ENCODE measurements at regions not wholly inside any gene's neighbourhood (a gene's known extent, or its start where the extent isn't known, plus 50 kb on each side); places are given as distances from the start of the nearest gene placed in this dataset.
"Not testable (repeated sequence)": the region's sequence is repeated elsewhere in the genome, so short reads cannot be mapped to it uniquely, and the experiment has no call there.

DNA sequence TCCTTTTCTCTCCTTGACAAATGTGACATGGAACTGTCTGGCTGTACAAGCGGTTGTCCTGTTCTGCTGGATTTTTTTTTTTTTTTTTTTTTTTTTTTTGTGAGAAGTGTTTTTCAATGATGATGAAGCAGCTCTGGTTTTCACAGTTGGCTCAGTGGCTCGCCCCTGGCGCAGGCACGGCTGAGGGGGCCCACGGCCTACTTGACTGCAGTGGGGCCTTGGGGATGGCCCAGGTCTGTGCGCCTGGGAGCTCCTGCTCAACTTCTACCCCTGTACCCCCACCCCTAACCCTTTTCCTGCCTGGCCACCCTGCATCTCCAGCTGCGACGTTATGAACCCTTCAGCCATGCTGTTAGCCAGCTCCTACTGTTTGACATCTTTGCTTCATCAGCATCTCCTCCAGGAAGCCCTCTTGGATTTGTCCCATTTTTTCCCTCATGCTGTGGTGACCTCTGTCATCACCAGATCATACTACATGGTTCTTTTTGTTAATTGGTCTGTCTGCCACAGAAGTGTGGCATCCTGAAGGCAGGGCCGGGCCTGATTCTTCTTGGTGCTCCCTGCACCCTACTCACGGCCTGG is 167.9 kb downstream of the INHBB start:
- TF ChIP-seq EZH2 (IDR thresholded peaks at IDR 0.05; ENCODE audit: low read length, missing control alignments): no peak
- TF ChIP-seq, protein P1, sequence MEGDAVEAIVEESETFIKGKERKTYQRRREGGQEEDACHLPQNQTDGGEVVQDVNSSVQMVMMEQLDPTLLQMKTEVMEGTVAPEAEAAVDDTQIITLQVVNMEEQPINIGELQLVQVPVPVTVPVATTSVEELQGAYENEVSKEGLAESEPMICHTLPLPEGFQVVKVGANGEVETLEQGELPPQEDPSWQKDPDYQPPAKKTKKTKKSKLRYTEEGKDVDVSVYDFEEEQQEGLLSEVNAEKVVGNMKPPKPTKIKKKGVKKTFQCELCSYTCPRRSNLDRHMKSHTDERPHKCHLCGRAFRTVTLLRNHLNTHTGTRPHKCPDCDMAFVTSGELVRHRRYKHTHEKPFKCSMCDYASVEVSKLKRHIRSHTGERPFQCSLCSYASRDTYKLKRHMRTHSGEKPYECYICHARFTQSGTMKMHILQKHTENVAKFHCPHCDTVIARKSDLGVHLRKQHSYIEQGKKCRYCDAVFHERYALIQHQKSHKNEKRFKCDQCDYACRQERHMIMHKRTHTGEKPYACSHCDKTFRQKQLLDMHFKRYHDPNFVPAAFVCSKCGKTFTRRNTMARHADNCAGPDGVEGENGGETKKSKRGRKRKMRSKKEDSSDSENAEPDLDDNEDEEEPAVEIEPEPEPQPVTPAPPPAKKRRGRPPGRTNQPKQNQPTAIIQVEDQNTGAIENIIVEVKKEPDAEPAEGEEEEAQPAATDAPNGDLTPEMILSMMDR (conservative IDR thresholded peaks at IDR 0.05 in 1 of 2, IDR thresholded peaks at IDR 0.05 in 1 of 2; ENCODE audit: low read depth in 1 of 2, low read length in 2 of 2): no peak
- Histone ChIP-seq H3K4me2 (ENCODE audit: extremely low read depth, insufficient read depth, low read length) (no peak overlapping the region), H3K79me2 (ENCODE audit: control insufficient read depth, insufficient read depth, low read length) (no peaks in the 10 kb centered on the region), H3K4me3 (replicated peaks in 1 of 4; ENCODE audit: control extremely low read depth in 1 of 4, insufficient read depth in 1 of 4, low read depth in 3 of 4, low read length in 4 of 4) (no peak overlapping the region), H2AFZ (ENCODE audit: low read length) (no peak overlapping the region), H3K36me3 (ENCODE audit: control insufficient read depth, insufficient read depth, low read length) (no peaks in the 10 kb centered on the region), H4K20me1 (ENCODE audit: control insufficient read depth, extremely low read depth, insufficient read depth, low read length) (no peaks in the 10 kb centered on the region), H3K9ac (ENCODE audit: insufficient read depth, low read length) (no peak overlapping the region), H3K4me1 (ENCODE audit: control insufficient read depth, extremely low read depth, insufficient read depth, low read length) (no peaks in the 10 kb centered on the region), H3K27me3 (ENCODE audit: control insufficient read depth, insufficient read depth, low read length) (peaks cover 18% of the 10 kb centered on the region), H3K27ac (ENCODE audit: insufficient read depth, low read length) (no peak overlapping the region), H3K9me3 (ENCODE audit: control insufficient read depth, insufficient read depth, low read depth, low read length) (no peaks in the 10 kb centered on the region)
- no peak for DNase-seq (ENCODE audit: low read depth in 2 of 2)

DNA sequence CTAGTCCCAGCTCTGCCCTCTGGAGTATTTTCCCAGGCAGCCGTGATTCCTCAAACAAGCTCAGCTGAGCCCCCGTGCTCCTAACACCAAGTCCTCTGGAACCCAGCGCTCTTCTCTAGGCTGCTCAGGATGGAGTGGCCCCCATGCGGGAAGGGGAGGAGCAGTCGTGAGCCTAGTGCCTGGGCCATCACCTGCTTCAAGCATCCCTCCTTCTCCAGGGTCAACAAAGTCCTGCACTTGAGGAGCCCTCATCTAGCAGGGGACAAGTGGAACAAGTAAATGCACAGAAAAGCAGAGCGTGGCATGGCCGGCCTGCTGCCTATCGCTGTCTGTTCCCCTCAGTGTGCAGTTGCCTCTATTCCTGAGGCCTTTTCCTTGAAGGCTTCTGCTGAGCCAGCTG is 168.6 kb downstream of the INHBB start:
- no peak overlapping the region for H2AFZ ChIP-seq (ENCODE audit: low read length)
- DNase-seq (ENCODE audit: low read depth in 2 of 2): no peak
- H3K36me3 ChIP-seq (ENCODE audit: control insufficient read depth, insufficient read depth, low read length): no peaks in the 10 kb centered on the region

DNA sequence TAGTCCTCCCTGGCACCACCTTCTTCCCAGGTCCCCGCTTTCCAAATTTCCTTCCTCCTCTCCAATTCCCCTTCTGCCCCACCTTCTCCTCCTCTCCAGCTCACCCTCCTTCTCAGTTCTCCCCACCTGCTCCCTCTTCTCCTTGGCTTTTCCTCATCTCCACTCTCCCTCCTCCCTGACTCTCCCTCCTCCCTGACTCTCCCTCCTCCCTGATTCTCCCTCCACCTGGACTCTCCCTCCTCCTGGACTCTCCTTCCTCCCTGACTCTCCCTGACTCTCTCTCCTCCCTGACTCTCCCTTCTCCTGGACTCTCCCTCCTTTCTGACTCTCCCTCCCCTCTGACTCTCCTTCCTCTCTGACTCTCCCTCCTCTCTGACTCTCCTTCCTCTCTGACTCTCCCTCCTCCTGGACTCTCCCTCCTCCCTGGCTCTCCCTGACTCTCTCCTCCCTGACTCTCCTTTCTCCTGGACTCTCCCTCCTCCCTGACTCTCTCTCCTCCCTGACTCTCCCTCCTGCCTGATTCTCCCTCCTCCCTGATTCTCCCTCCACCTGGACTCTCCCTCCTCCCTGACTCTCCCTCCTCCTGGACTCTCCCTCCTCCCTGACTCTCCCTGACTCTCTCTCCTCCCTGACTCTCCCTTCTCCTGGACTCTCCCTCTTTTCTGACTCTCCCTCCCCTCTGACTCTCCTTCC is 169.3 kb downstream of the INHBB start:
- not testable (repeated sequence) for H3K27ac ChIP-seq (ENCODE audit: insufficient read depth, low read length); H3K79me2 ChIP-seq (ENCODE audit: control insufficient read depth, insufficient read depth, low read length); H3K9me3 ChIP-seq (ENCODE audit: control insufficient read depth, insufficient read depth, low read depth, low read length); H3K36me3 ChIP-seq (ENCODE audit: control insufficient read depth, insufficient read depth, low read length); H3K4me3 ChIP-seq (replicated peaks in 1 of 4; ENCODE audit: control extremely low read depth in 1 of 4, insufficient read depth in 1 of 4, low read depth in 3 of 4, low read length in 4 of 4); H3K4me1 ChIP-seq (ENCODE audit: control insufficient read depth, extremely low read depth, insufficient read depth, low read length); H3K9ac ChIP-seq (ENCODE audit: insufficient read depth, low read length); H3K4me2 ChIP-seq (ENCODE audit: extremely low read depth, insufficient read depth, low read length); H2AFZ ChIP-seq (ENCODE audit: low read length); H4K20me1 ChIP-seq (ENCODE audit: control insufficient read depth, extremely low read depth, insufficient read depth, low read length); DNase-seq (ENCODE audit: low read depth in 2 of 2)
- H3K27me3 ChIP-seq (ENCODE audit: control insufficient read depth, insufficient read depth, low read length): peaks cover 21% of the 10 kb centered on the region

More for the DNA sequence above, 168.6 kb downstream of the INHBB start:
- Histone ChIP-seq H3K27ac (ENCODE audit: insufficient read depth, low read length) (no peak overlapping the region), H3K9ac (ENCODE audit: insufficient read depth, low read length) (no peak overlapping the region), H3K27me3 (ENCODE audit: control insufficient read depth, insufficient read depth, low read length) (peaks cover 21% of the 10 kb centered on the region), H3K79me2 (ENCODE audit: control insufficient read depth, insufficient read depth, low read length) (no peaks in the 10 kb centered on the region), H3K4me3 (replicated peaks in 1 of 4; ENCODE audit: control extremely low read depth in 1 of 4, insufficient read depth in 1 of 4, low read depth in 3 of 4, low read length in 4 of 4) (no peak overlapping the region), H3K4me1 (ENCODE audit: control insufficient read depth, extremely low read depth, insufficient read depth, low read length) (no peaks in the 10 kb centered on the region), H3K4me2 (ENCODE audit: extremely low read depth, insufficient read depth, low read length) (no peak overlapping the region), H3K9me3 (ENCODE audit: control insufficient read depth, insufficient read depth, low read depth, low read length) (no peaks in the 10 kb centered on the region), H4K20me1 (ENCODE audit: control insufficient read depth, extremely low read depth, insufficient read depth, low read length) (no peaks in the 10 kb centered on the region)
- TF ChIP-seq, protein P1 (conservative IDR thresholded peaks at IDR 0.05 in 1 of 2, IDR thresholded peaks at IDR 0.05 in 1 of 2; ENCODE audit: low read depth in 1 of 2, low read length in 2 of 2): no peak
- no peak for TF ChIP-seq EZH2 (IDR thresholded peaks at IDR 0.05; ENCODE audit: low read length, missing control alignments)
